ENCODE measurements at regions not wholly inside any gene's neighbourhood (a gene's known extent, or its start where the extent isn't known, plus 50 kb on each side); places are given as distances from the start of the nearest gene placed in this dataset.

- TF ChIP-seq CTCF (IDR thresholded peaks at IDR 0.05): no peak
- TF ChIP-seq SIN3A (IDR thresholded peaks at IDR 0.05; ENCODE audit: borderline replicate concordance, insufficient read depth, low read depth, low read length): no peak
Measured at GRCh38 chr2:149858216-149858615, 270.6 kb upstream of the MMADHC start.
